Epidermal melanocyte (primary cell): ENCODE measurements at regions not wholly inside any gene's neighbourhood (a gene's known extent, or its start where the extent isn't known, plus 50 kb on each side); places are given as distances from the start of the nearest gene placed in this dataset.

ENCODE experiments used
- DNase-seq: peaks from one replicate; pipeline ENCODE4 v3.0.0; 2011; ENCODE audit warnings: low spot score; ENCODE audit not compliant: insufficient read length

- DNase-seq = no peak
Measured at GRCh38 chr9:671997-672396, 169.5 kb upstream of the DMRT1 start.

- DNase-seq = no peak
Measured at GRCh38 chr9:672851-673250, 168.6 kb upstream of the DMRT1 start.

GRCh38 chr9:673264-673965 lies 168.1 kb upstream of the DMRT1 start:
- no peak for DNase-seq

GRCh38 chr9:673966-674526 lies 167.5 kb upstream of the DMRT1 start:
- DNase-seq = no peak

- no peak for DNase-seq
Measured at GRCh38 chr9:675697-676370, 165.7 kb upstream of the DMRT1 start.

- no peak for DNase-seq
Measured at GRCh38 chr9:676780-677438, 164.6 kb upstream of the DMRT1 start.

- no peak for DNase-seq
Measured at GRCh38 chr9:677461-678097, 163.9 kb upstream of the DMRT1 start.

- no peak for DNase-seq
Measured at GRCh38 chr9:678897-679296, 162.6 kb upstream of the DMRT1 start.

GRCh38 chr9:679462-679861 lies 162.0 kb upstream of the DMRT1 start:
- no peak for DNase-seq

- no peak for DNase-seq
Measured at GRCh38 chr9:680106-680505, 161.4 kb upstream of the DMRT1 start.

- DNase-seq = no peak
Measured at GRCh38 chr9:682633-683508, 158.6 kb upstream of the DMRT1 start.

- no peak for DNase-seq
Measured at GRCh38 chr9:683509-684021, 157.9 kb upstream of the DMRT1 start.

GRCh38 chr9:684054-684890 lies 157.2 kb upstream of the DMRT1 start:
- no peak for DNase-seq

- DNase-seq = no peak
Measured at GRCh38 chr9:684941-685340, 156.6 kb upstream of the DMRT1 start.

GRCh38 chr9:686321-686813 lies 155.1 kb upstream of the DMRT1 start:
- no peak for DNase-seq

GRCh38 chr9:687034-687785 lies 154.3 kb upstream of the DMRT1 start:
- no peak for DNase-seq

- DNase-seq = no peak
Measured at GRCh38 chr9:687994-688393, 153.5 kb upstream of the DMRT1 start.

GRCh38 chr9:690517-691111 lies 150.9 kb upstream of the DMRT1 start:
- no peak for DNase-seq
